ENCODE measurements at regions not wholly inside any gene's neighbourhood (a gene's known extent, or its start where the extent isn't known, plus 50 kb on each side); places are given as distances from the start of the nearest gene placed in this dataset.

DNA sequence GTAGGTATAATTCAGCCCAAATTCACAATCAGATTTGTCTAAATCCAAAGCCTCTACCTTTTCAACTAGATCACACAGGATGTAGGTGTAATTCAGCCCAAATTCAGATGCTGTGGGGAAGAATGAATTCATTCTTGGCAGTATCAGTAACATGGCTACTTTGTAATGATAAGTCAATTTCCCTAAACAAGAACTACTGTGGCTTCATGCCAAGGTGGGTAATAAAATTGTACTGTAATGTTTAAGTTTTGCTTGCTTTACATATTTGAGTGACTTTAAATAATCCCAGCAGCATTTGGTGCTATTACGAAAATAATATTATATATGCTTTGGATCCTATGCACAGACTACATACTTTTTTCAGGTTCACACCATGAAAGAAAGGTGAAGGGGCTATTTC, 239.1 kb downstream of the HDGFL1 start:
- Histone ChIP-seq H4K20me1 (ENCODE audit: insufficient read depth, low read length) (no peaks in the 10 kb centered on the region), H3K9me3 (ENCODE audit: low read length) (no peaks in the 10 kb centered on the region), H3K4me1 (ENCODE audit: insufficient read depth, low read length, severe bottlenecking) (no peaks in the 10 kb centered on the region), H3K9me2 (ENCODE audit: low read depth, low read length) (no peaks in the 10 kb centered on the region), H3K27ac (ENCODE audit: low read depth, low read length, poor library complexity, severe bottlenecking) (no peak overlapping the region), H3K27me3 (ENCODE audit: insufficient read depth, low read length) (no peaks in the 10 kb centered on the region), H3F3A (ENCODE audit: insufficient read depth, low read length) (no peaks in the 10 kb centered on the region), H3K36me3 (ENCODE audit: insufficient read depth, low read length) (no peaks in the 10 kb centered on the region), H3K4me2 (ENCODE audit: low read length) (no peak overlapping the region), H3K9ac (ENCODE audit: low read length) (no peak overlapping the region), H3K79me2 (ENCODE audit: insufficient read depth, low read length) (no peaks in the 10 kb centered on the region), H3K4me3 (ENCODE audit: low read depth, low read length, poor library complexity, severe bottlenecking) (no peak overlapping the region), H2AFZ (ENCODE audit: low read length) (no peak overlapping the region)
- no peak for TF ChIP-seq EZH2 (IDR thresholded peaks at IDR 0.05; ENCODE audit: borderline replicate concordance, low read length)
- TF ChIP-seq, protein P1, sequence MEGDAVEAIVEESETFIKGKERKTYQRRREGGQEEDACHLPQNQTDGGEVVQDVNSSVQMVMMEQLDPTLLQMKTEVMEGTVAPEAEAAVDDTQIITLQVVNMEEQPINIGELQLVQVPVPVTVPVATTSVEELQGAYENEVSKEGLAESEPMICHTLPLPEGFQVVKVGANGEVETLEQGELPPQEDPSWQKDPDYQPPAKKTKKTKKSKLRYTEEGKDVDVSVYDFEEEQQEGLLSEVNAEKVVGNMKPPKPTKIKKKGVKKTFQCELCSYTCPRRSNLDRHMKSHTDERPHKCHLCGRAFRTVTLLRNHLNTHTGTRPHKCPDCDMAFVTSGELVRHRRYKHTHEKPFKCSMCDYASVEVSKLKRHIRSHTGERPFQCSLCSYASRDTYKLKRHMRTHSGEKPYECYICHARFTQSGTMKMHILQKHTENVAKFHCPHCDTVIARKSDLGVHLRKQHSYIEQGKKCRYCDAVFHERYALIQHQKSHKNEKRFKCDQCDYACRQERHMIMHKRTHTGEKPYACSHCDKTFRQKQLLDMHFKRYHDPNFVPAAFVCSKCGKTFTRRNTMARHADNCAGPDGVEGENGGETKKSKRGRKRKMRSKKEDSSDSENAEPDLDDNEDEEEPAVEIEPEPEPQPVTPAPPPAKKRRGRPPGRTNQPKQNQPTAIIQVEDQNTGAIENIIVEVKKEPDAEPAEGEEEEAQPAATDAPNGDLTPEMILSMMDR (IDR thresholded peaks at IDR 0.05; ENCODE audit: low read length) = no peak

DNA sequence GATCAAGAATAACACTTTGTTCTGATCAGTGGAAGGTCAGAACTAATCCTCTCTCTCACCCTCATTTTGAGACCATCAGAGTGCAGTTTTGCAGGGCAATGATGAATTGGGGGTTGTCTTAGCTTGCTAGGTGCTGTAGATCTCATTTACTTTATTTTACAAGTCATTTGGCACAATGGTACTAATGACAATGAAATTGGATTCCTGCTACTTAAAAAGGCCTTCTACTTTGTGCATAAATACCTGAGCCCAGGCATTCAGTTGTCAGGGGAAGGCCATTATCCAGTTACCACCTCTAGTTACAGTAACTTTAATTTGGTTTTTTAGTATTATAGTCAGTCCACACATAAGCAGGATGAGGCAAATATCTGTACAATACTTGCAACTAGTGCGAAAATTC, 240.0 kb downstream of the HDGFL1 start:
- H3K9me2 ChIP-seq (ENCODE audit: low read depth, low read length) = no peaks in the 10 kb centered on the region
- H3K36me3 ChIP-seq (ENCODE audit: insufficient read depth, low read length) = no peaks in the 10 kb centered on the region
- H3K9me3 ChIP-seq (ENCODE audit: low read length) = no peaks in the 10 kb centered on the region
- no peaks in the 10 kb centered on the region for H3K4me1 ChIP-seq (ENCODE audit: insufficient read depth, low read length, severe bottlenecking)
- H3K9ac ChIP-seq (ENCODE audit: low read length) = no peak overlapping the region
- no peaks in the 10 kb centered on the region for H3F3A ChIP-seq (ENCODE audit: insufficient read depth, low read length)
- TF ChIP-seq EZH2 (IDR thresholded peaks at IDR 0.05; ENCODE audit: borderline replicate concordance, low read length) = no peak
- TF ChIP-seq, protein P1 (IDR thresholded peaks at IDR 0.05; ENCODE audit: low read length) = no peak
- no peak overlapping the region for H3K4me3 ChIP-seq (ENCODE audit: low read depth, low read length, poor library complexity, severe bottlenecking)
- no peak overlapping the region for H3K27ac ChIP-seq (ENCODE audit: low read depth, low read length, poor library complexity, severe bottlenecking)
- no peaks in the 10 kb centered on the region for H3K27me3 ChIP-seq (ENCODE audit: insufficient read depth, low read length)
- H4K20me1 ChIP-seq (ENCODE audit: insufficient read depth, low read length) = no peaks in the 10 kb centered on the region
- no peak overlapping the region for H3K4me2 ChIP-seq (ENCODE audit: low read length)
- no peaks in the 10 kb centered on the region for H3K79me2 ChIP-seq (ENCODE audit: insufficient read depth, low read length)
- H2AFZ ChIP-seq (ENCODE audit: low read length) = no peak overlapping the region

DNA sequence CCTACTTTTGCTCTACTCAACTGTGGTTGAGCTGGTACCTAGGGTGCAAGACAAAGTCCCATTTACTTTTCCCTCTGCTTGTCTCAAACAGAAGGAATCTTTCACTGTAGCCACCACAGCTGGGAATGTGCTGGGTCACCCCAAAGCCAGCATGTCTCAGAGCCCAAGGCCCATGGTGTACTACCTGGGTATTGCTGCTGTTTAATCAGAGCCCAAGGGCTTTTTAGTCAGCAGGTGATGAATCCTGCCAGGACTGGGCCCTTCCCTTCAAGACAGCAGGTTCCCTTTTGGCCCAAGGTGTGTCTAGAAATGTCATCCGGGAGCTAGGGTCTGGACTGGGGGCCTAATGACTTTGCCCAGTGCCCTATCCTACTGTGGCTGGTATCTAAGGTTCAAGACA, 249.8 kb downstream of the HDGFL1 start:
- Histone ChIP-seq H3K9me2 (ENCODE audit: low read depth, low read length) (no peaks in the 10 kb centered on the region), H3K4me2 (ENCODE audit: low read length) (no peak overlapping the region), H3K4me3 (ENCODE audit: low read depth, low read length, poor library complexity, severe bottlenecking) (no peak overlapping the region), H4K20me1 (ENCODE audit: insufficient read depth, low read length) (no peaks in the 10 kb centered on the region), H3K9ac (ENCODE audit: low read length) (no peak overlapping the region), H3K27me3 (ENCODE audit: insufficient read depth, low read length) (no peaks in the 10 kb centered on the region), H3K9me3 (ENCODE audit: low read length) (no peaks in the 10 kb centered on the region), H3K36me3 (ENCODE audit: insufficient read depth, low read length) (no peaks in the 10 kb centered on the region), H2AFZ (ENCODE audit: low read length) (no peak overlapping the region), H3F3A (ENCODE audit: insufficient read depth, low read length) (no peaks in the 10 kb centered on the region), H3K4me1 (ENCODE audit: insufficient read depth, low read length, severe bottlenecking) (peaks cover 4% of the 10 kb centered on the region), H3K27ac (ENCODE audit: low read depth, low read length, poor library complexity, severe bottlenecking) (no peak overlapping the region), H3K79me2 (ENCODE audit: insufficient read depth, low read length) (no peaks in the 10 kb centered on the region)
- no peak for TF ChIP-seq EZH2 (IDR thresholded peaks at IDR 0.05; ENCODE audit: borderline replicate concordance, low read length)
- TF ChIP-seq, protein P1 (IDR thresholded peaks at IDR 0.05; ENCODE audit: low read length) = no peak

Data from OCI-LY1 (cell line).